GM18951 (cell line): ENCODE measurements at regions not wholly inside any gene's neighbourhood (a gene's known extent, or its start where the extent isn't known, plus 50 kb on each side); places are given as distances from the start of the nearest gene placed in this dataset.

ENCODE experiments used
- POLR2A ChIP-seq: IDR thresholded peaks from 4 replicates; pipeline ENCODE4 v1.6.1; 2011; ENCODE audit warnings: mild to moderate bottlenecking; ENCODE audit not compliant: insufficient read length, insufficient read depth; ENCODE audit errors: extremely low read depth
- in situ Hi-C: fragments of 300-500 bp; cut with MboI; formaldehyde crosslinking; loops from one replicate; pipeline ENCODE4 v1.12.0; 2022; ENCODE audit warnings: low sequenced_read_pairs, mixed read lengths, inconsistent platforms; ENCODE audit not compliant: unreplicated experiment

GRCh38 chr5:18142831-18143230, 508.6 kb downstream of the TAF11L14 start:
- TF ChIP-seq POLR2A = no peak
- in situ Hi-C loops = no loop called here

DNA sequence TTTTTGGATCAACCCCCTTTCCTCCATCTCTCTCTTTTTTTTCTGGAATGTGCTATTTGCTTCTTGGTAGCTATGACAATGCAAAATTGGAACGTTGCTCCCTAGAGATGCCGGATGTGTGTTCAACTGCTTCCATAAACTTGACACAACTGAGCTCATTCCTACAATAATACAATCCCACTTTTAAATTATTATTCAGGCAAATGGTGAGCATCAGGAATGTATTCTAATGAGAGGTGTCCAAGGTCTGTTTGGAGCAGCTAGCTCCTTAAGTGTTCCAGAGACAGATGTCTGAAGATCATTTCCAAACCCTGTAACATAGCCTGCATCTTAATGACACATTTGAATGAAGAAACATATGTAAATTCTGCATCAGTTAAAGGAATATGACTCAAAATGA, 518.4 kb downstream of the TAF11L14 start:
- in situ Hi-C loops = no loop called here
- no peak for TF ChIP-seq POLR2A

DNA sequence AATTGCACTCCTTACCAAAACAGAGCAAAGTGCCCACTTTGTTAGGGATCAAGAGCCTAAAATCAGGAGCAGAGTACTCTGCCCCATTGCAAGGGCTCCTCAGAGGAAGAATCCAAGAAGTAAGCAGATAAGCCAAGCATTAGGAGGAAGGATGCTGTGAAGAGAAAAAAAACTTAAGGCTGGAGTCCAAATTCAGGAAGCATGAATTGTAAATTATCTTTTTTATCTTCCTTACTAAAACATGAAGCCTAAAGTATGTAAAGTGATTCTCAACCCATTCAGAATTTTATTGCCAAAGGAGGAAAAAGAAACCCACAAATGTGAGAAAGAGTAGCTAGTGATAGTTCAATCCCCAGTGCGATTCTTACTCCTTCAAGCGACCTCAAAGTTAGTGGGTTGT, 523.9 kb downstream of the TAF11L14 start:
- no peak for TF ChIP-seq POLR2A
- in situ Hi-C loops = no loop called here

DNA sequence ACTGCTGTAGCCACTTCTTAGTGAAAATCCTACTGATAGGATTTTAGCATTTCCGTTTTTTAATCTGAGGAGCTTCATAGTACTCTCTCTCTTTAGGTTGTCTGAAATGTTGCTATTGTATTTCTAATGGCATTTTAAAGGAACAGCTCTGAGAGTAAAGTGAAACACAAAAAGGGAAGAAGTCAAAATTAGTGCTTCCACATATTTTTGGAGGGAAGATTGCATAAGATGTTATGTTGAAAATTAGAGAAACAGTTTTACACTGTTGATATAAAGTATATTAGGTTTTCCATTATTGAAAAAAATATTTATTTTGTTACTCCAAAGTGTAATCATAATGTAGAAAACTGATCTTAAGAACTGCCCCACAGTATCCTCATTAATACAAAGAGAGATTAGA, 525.1 kb downstream of the TAF11L14 start:
- TF ChIP-seq POLR2A = no peak
- in situ Hi-C loops = no loop called here

DNA sequence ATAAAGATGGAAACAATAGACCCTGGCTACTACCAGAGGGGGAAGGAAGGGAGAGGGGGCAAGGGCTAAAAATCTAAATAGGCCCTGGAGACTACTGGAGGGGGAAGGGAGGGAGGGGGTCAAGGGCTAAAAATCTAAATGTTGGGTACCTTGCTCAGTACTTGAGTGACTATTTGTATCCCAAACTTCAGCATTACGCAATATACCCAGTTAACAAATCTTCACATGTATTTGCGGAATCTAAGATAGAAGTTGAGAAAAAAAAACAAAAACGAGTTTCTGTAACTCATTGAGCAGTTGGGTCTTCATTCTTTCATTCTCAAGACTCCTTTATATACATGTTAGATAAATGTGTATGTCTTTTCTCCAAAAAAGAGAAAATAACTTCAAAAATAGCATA, 537.4 kb downstream of the TAF11L14 start:
- TF ChIP-seq POLR2A = no peak
- in situ Hi-C loops = no loop called here

GRCh38 chr5:18179579-18179978, 545.3 kb downstream of the TAF11L14 start:
- in situ Hi-C loops = no loop called here
- no peak for TF ChIP-seq POLR2A

DNA sequence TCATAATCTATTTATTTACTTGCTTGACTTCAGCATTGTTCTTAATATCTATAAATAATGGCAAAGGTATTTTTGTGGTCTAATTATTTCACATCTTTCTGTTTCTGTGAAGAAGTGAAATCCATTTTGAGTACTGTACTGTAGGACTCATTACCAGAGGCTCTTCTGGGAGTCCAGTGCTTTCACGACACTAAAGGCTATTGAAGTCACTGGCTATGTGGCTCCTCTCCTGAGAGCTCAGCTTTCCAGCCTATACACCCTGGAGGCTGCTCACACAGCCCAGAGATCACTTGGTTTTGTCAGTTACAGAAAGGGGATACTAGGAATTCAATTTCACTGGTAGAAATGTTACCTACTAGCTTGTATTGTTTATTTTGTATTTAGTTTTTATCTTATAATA, 547.3 kb downstream of the TAF11L14 start:
- in situ Hi-C loops = no loop called here

DNA sequence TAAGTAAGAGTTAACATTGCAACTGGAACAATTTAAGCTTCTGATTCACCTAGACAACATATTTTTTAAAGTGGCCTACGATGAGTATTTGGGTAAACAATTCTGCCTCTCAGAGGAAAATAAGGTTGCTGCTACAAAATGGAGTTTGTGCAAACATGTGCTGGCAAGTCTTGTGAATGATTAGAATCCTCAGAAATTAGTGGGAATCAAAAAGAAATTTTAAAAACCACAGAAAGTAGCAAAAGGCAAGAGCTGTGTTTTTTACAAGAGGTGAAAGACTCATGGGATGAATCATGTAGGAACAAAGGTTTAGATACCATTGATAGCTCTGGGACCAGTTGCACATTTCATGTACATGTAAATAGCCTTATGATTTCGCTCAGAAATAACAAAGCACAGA, 561.6 kb downstream of the TAF11L14 start:
- TF ChIP-seq POLR2A = no peak
- in situ Hi-C loops = no loop called here

More for the DNA sequence above, 547.3 kb downstream of the TAF11L14 start:
- TF ChIP-seq POLR2A = no peak

GRCh38 chr5:18197734-18198133, 563.5 kb downstream of the TAF11L14 start:
- in situ Hi-C loops = no loop called here
- no peak for TF ChIP-seq POLR2A

DNA sequence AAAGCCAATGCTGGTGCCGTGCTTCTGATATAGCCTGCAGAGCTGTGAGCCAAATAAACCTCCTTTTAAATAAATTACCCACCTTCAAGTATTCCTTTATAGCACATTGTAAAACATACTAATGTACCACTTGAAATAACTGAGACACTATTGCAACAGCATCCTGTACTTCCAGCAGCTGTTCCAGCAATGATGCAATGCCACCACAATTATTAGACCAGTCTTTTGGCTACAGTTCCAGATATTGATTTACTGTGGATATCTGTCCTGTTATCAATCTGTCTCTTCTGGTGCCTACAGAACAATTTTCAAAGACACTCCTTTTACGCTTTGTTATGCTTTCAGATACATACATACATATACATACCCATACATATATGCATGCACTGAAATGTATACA, 567.9 kb downstream of the TAF11L14 start:
- in situ Hi-C loops = no loop called here
- TF ChIP-seq POLR2A = no peak

- TF ChIP-seq POLR2A = no peak
- in situ Hi-C loops = no loop called here
Measured at GRCh38 chr5:18203296-18203695, 569.0 kb downstream of the TAF11L14 start.

DNA sequence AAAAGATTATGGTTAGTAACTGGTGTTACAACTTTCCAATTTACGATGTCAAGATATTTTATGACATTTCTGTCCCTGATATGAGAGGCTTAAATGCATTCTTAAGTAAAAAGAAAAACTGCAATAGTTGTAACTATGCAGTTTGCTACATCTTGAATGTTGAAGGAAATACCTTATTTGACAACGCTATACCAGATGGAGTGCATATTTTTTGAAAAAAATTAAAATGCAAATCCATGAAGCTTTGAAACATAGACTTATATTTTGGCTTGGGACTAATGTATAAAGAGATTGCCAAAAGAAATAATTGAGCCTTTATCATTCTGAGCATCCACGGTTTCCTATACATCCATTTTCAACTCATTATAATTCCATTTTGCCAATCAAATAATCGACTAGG, 579.4 kb downstream of the TAF11L14 start:
- TF ChIP-seq POLR2A = no peak
- in situ Hi-C loops = no loop called here

DNA sequence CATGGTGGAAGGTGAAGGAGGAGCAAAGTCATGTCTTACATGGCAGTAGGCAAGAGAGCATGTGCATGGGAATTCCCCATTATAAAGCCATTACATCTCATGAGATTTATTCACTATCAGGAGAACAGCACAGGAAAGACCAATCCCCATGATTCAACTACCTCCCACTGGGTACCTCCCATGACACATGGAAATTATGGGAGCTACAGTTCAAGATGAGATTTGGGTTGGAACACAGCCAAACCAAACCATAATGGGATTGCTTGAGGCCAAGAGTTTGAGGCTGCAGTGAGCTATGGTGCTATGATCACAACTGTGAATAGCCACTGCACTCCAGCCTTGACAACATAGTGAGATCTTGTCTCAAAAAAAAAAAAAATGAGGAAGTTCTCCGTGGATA, 581.8 kb downstream of the TAF11L14 start:
- no peak for TF ChIP-seq POLR2A
- in situ Hi-C loops = no loop called here

- no peak for TF ChIP-seq POLR2A
- in situ Hi-C loops = no loop called here
Measured at GRCh38 chr5:18216729-18217128, 582.5 kb downstream of the TAF11L14 start.

DNA sequence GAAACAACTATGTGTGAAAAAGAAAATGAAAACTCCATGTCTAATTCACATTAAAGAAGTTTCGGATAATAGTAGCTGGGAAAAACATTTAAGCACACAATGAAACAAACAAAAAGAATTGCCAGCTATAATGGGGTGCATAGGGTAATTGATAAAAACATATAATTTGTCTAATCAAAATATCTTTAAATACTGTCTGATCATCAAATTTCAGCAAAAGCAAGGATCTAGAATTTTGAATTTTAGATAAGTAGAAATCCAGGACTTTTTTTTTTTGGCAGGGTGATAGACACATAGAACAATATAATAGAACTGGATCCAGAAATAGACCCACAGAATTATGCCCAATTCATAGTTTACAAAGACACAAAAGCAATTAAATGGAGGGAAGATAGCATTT, 585.0 kb downstream of the TAF11L14 start:
- no peak for TF ChIP-seq POLR2A
- in situ Hi-C loops = no loop called here

GRCh38 chr5:18220631-18221030, 586.4 kb downstream of the TAF11L14 start:
- in situ Hi-C loops = no loop called here
- no peak for TF ChIP-seq POLR2A

GRCh38 chr5:18236386-18236785, 602.1 kb downstream of the TAF11L14 start:
- no peak for TF ChIP-seq POLR2A
- in situ Hi-C loops = no loop called here
